Ovary (tissue), 7 donors: ENCODE measurements at regions not wholly inside any gene's neighbourhood (a gene's known extent, or its start where the extent isn't known, plus 50 kb on each side); places are given as distances from the start of the nearest gene placed in this dataset.
A peak's percentile ranks its signal among the peaks of the same experiment; 100 is the strongest.

Experiments
- DNase-seq, 5 donors: peaks; one replicate each; pipeline ENCODE4 v3.0.0-alpha.2; 2019 to 2020
- H3K27ac ChIP-seq, 2 donors: fragments of 200-600 bp; one replicate each; pipeline versions ENCODE4 v1.5.1 to v1.8.0; 2019 to 2022
- H3K27me3 ChIP-seq: fragments of 200-600 bp; one replicate; pipeline ENCODE4 v1.8.0; 2022
- H3K36me3 ChIP-seq: fragments of 200-600 bp; sonication (generic); one replicate; pipeline ENCODE4 v1.5.1; 2019
- H3K4me1 ChIP-seq: one replicate; pipeline ENCODE4 v1.8.1; 2013; ENCODE audit warnings: mild to moderate bottlenecking, moderate library complexity; ENCODE audit not compliant: insufficient read depth
- H3K4me3 ChIP-seq: fragments of 200-600 bp; sonication (generic); one replicate; pipeline ENCODE4 v1.5.1; 2017
- H3K9me3 ChIP-seq, 2 donors: fragments of 200-600 bp in 1 of 2; sonication (generic) in 1 of 2; one replicate each; pipeline versions ENCODE4 v1.5.1 to v1.8.1; 2013 to 2019; ENCODE audit warnings: mild to moderate bottlenecking in 1 of 2, moderate library complexity in 1 of 2
- EP300 ChIP-seq: sonication (generic); formaldehyde crosslinking; IDR thresholded peaks from one replicate; pipeline ENCODE4 v1.6.1; 2017; ENCODE audit warnings: antibody characterized with exemption
- POLR2A ChIP-seq: fragments of 450-650 bp; IDR thresholded peaks from one replicate; pipeline ENCODE4 v1.6.1; 2017; ENCODE audit warnings: antibody characterized with exemption, mild to moderate bottlenecking, moderate library complexity
- WGBS, 3 donors: extraction: QIAGEN DNeasy Blood & Tissue Kit in 1 of 3; methylation state at CpG; one replicate each; pipeline versions ENCODE4 v1.1.5 to v1.1.7; 2013 to 2017; 5-methylcytosine and 5-hydroxymethylcytosine counted together
- intact Hi-C, 4 donors: fragments of 100-400 bp; cut with DNase I; formaldehyde crosslinking; loops; one replicate each; pipeline versions ENCODE4 v1.11.0 to v1.15.1; 2022 to 2023
- TF ChIP-seq, protein P1 (sequence below), 3 donors: fragments of 450-650 bp in 2 of 3; fragments of 200-600 bp in 1 of 3; IDR thresholded peaks; one replicate each; pipeline versions ENCODE4 v1.5.1 to v1.8.0; 2016 to 2022; ENCODE audit warnings: antibody characterized with exemption in 3 of 3, mild to moderate bottlenecking in 1 of 3
- donor health status: DM: no; HTN: no; CAD: no; lungs with moderate emphysema.
- donor health status: DM: no; HTN: no; CAD: no.
- donor health status: Bipolar disorder and iron deficiency.
- donor health status: DM: no; HTN: no; CAD: no.
- donor health status: DM: yes; HTN: yes; CAD: no.

DNA sequence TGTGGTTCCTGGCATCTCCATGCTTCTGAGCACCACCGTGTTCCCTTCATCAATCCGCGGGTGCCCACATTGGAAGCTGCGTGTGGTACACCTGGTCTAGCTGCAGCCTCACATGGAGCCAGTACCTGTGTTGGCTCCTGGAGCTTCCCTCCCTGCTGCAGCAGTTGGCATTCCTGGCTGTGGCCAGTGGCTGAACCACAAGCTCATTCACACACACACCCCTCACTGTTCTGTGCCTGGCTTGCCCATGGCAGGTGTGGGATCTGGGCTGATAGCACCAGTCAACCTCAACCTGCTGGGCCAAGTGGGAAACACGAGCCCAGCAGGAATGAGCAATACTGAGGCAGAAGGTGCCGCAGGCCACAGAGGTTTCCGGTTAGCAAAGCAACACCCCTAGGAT is 256.2 kb upstream of the LRFN5 start:
- no peak overlapping the region for H3K27ac ChIP-seq
- DNase-seq = no peak
- no peaks in the 10 kb centered on the region for H3K27me3 ChIP-seq
- no peaks in the 10 kb centered on the region for H3K9me3 ChIP-seq
- whole genome bisulfite sequencing, 3 donors = 86 to 97% (median 92%) methylated on average over 7 of the region's 7 CpGs
- no peak overlapping the region for H3K4me3 ChIP-seq
- TF ChIP-seq EP300 (no peak), POLR2A (no peak)
- TF ChIP-seq, protein P1, sequence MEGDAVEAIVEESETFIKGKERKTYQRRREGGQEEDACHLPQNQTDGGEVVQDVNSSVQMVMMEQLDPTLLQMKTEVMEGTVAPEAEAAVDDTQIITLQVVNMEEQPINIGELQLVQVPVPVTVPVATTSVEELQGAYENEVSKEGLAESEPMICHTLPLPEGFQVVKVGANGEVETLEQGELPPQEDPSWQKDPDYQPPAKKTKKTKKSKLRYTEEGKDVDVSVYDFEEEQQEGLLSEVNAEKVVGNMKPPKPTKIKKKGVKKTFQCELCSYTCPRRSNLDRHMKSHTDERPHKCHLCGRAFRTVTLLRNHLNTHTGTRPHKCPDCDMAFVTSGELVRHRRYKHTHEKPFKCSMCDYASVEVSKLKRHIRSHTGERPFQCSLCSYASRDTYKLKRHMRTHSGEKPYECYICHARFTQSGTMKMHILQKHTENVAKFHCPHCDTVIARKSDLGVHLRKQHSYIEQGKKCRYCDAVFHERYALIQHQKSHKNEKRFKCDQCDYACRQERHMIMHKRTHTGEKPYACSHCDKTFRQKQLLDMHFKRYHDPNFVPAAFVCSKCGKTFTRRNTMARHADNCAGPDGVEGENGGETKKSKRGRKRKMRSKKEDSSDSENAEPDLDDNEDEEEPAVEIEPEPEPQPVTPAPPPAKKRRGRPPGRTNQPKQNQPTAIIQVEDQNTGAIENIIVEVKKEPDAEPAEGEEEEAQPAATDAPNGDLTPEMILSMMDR (IDR thresholded peaks at IDR 0.05) = no peak
- intact Hi-C loops = no loop called here
- no peaks in the 10 kb centered on the region for H3K36me3 ChIP-seq
- no peaks in the 10 kb centered on the region for H3K4me1 ChIP-seq

DNA sequence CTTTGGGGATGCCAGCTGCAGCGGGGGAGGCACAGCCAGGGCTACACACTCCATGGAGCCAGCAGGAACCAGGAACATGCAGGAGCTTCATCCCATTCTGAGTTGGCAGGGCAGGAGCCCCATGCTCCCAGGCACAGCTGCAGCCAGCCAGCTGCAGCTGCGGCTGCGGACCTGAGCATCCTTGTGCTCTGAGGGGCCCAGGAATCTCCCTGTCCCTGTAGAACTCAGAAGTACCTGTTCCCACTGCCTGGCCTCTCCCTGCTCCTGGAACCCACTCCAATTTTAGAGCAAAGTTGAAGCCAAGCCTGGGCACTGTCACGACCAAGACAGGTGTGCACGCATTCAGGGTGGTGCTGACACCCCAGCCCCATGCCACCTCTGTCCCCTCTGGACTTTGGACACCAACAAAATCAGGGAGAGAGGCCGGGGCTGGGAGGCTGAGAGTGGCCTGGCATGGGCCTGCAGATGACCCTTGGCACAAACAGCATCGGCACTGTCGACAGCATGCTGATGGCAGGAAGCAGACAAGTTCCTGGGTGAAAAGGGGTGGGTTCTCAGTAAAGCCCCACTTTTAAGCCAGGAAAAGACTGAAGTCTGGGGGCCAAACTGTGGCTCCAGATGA is 257.3 kb upstream of the LRFN5 start:
- TF ChIP-seq POLR2A (no peak), EP300 (no peak)
- TF ChIP-seq, protein P1 (IDR thresholded peaks at IDR 0.05) = no peak
- H3K27ac ChIP-seq = no peak overlapping the region
- no peaks in the 10 kb centered on the region for H3K9me3 ChIP-seq
- H3K36me3 ChIP-seq = no peaks in the 10 kb centered on the region
- no peaks in the 10 kb centered on the region for H3K4me1 ChIP-seq
- intact Hi-C loops = no loop called here
- H3K27me3 ChIP-seq = no peaks in the 10 kb centered on the region
- WGBS, 3 donors = 89 to 94% (median 89%) methylated on average over 8 of the region's 8 CpGs
- no peak overlapping the region for H3K4me3 ChIP-seq
- peak in 1 of 5 donors; percentile 9 for DNase-seq

DNA sequence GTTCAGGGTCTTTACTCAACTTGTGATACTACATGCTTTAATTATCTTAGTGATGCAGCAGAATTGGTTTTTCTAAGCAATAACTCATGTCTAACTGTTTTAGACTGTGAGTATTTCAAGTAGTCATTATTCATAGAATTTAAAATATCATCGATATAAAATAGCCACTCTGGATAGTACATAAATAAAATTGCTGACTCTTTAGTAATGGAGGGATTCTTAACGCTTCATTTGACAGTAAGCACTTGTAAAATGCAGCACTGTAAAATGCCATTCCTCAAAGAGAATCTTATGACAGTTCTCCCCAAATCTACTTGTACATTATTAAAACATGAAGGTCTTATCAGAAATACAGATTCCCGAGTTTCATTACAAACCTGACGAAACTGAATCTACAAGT is 262.8 kb upstream of the LRFN5 start:
- H3K27ac ChIP-seq = no peak overlapping the region
- intact Hi-C loops = no loop called here

DNA sequence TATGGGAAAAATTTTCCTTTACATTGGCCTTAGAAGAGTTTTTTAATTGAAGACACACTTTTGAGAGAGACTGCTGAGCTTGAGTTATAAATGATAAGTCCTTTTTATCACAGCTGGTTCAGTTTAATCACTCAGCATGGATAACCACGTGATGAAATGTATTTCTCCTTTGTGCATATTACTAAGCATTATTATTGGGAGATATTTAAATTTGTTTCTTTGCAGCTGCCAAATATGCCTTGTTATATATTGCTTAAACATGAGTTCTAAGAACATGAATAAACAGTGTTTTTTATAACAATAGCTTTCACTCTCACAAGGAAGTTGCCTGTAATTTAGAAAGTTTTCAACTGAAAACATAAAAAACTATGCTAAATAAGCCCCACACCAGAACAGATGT is 293.5 kb upstream of the LRFN5 start:
- H3K27ac ChIP-seq = no peak overlapping the region
- intact Hi-C loops = no loop called here
- TF ChIP-seq EP300 = no peak
- TF ChIP-seq, protein P1 (IDR thresholded peaks at IDR 0.05) = no peak
- no peak for TF ChIP-seq POLR2A
- DNase-seq = no peak
- no peak overlapping the region for H3K4me3 ChIP-seq
- WGBS, 3 donors = 2 to 13% (median 4%) methylated on average over 1 of the region's 1 CpG
- H3K36me3 ChIP-seq = no peaks in the 10 kb centered on the region
- H3K9me3 ChIP-seq = no peaks in the 10 kb centered on the region
- no peaks in the 10 kb centered on the region for H3K27me3 ChIP-seq
- H3K4me1 ChIP-seq = no peaks in the 10 kb centered on the region

More for the DNA sequence above, 262.8 kb upstream of the LRFN5 start:
- H3K4me3 ChIP-seq = no peak overlapping the region
- WGBS, 3 donors = 80 to 85% (median 81%) methylated on average over 4 of the region's 4 CpGs
- no peak for TF ChIP-seq EP300
- TF ChIP-seq, protein P1 (IDR thresholded peaks at IDR 0.05) = no peak
- TF ChIP-seq POLR2A = no peak
- DNase-seq = no peak
- H3K36me3 ChIP-seq = no peaks in the 10 kb centered on the region
- H3K9me3 ChIP-seq = no peaks in the 10 kb centered on the region
- no peaks in the 10 kb centered on the region for H3K4me1 ChIP-seq
- H3K27me3 ChIP-seq = no peaks in the 10 kb centered on the region
